Right cardiac atrium (tissue), 5 donors: ENCODE measurements at regions not wholly inside any gene's neighbourhood (a gene's known extent, or its start where the extent isn't known, plus 50 kb on each side); places are given as distances from the start of the nearest gene placed in this dataset.

ENCODE experiments used
- ATAC-seq, 2 donors: fragments of 200-7000 bp; cut with Tn5 transposase; one replicate each; pipeline versions ENCODE4 v1.8.0 to v1.9.1; 2020; ENCODE audit warnings: moderate library complexity in 2 of 2, mild to moderate bottlenecking in 1 of 2
- DNase-seq, 3 donors: peaks; one replicate each; pipeline ENCODE4 v3.0.0-alpha.2; 2020
- H3K27ac ChIP-seq: one replicate; pipeline ENCODE4 v1.5.1; 2013; ENCODE audit warnings: mild to moderate bottlenecking, low read length, control low read depth, moderate library complexity
- H3K27me3 ChIP-seq: one replicate; pipeline ENCODE4 v1.6.1; 2013; ENCODE audit not compliant: control insufficient read depth, insufficient read depth
- H3K4me1 ChIP-seq: one replicate; pipeline ENCODE4 v1.6.1; 2013; ENCODE audit warnings: low read length; ENCODE audit not compliant: control insufficient read depth, insufficient read depth
- H3K4me3 ChIP-seq: one replicate; pipeline ENCODE4 v1.5.1; 2013; ENCODE audit warnings: low read length, control low read depth
- H3K9me3 ChIP-seq: one replicate; pipeline ENCODE4 v1.6.1; 2013; ENCODE audit warnings: low read length; ENCODE audit not compliant: control insufficient read depth
- WGBS: extraction: QIAGEN DNeasy Blood & Tissue Kit; methylation state at CpG from one replicate; pipeline ENCODE4 v1.1.7; 2013; 5-methylcytosine and 5-hydroxymethylcytosine counted together
- intact Hi-C, 4 donors: fragments of 100-400 bp; cut with DNase I; formaldehyde crosslinking; loops; one replicate each; pipeline versions ENCODE4 v1.11.0 to v1.14.0; 2022 to 2023
- donor health status: healthy with polysubstance abuse.
- donor health status: DM: no; HTN: yes; CAD: no.
- donor health status: DM: no; HTN: no; CAD: no.
- donor health status: DM: no; HTN: yes; CAD: no; lungs with severe emphysema.
- donor health status: DM: yes; HTN: yes; CAD: no.

DNA sequence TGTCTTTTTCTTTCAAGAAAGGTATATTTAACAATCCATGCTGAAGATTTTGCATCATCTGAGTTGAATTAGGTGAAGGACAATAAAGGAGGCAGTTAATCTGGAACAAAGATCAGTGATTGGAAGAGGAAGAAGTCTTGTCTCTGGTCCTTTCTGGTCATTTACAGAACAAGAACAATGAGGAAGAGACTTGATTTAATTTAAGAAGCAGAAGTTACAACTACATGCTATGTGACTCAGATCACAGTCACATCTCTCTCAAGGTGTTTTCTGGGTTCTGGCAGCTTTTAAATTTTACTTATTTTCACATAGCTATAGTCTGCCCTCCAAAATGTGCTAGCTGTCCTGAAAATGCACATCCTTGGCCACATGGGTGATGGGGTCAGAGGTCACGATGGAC, 53.5 kb upstream of the DEK start:
- Histone ChIP-seq H3K9me3 (no peaks in the 10 kb centered on the region), H3K4me1 (no peaks in the 10 kb centered on the region), H3K27ac (no peak overlapping the region), H3K4me3 (no peak overlapping the region), H3K27me3 (no peaks in the 10 kb centered on the region)
- intact Hi-C loops, result no loop called here
- WGBS, result 0% methylated on average over 1 of the region's 1 CpG
- DNase-seq (no peak), ATAC-seq (no peak)

DNA sequence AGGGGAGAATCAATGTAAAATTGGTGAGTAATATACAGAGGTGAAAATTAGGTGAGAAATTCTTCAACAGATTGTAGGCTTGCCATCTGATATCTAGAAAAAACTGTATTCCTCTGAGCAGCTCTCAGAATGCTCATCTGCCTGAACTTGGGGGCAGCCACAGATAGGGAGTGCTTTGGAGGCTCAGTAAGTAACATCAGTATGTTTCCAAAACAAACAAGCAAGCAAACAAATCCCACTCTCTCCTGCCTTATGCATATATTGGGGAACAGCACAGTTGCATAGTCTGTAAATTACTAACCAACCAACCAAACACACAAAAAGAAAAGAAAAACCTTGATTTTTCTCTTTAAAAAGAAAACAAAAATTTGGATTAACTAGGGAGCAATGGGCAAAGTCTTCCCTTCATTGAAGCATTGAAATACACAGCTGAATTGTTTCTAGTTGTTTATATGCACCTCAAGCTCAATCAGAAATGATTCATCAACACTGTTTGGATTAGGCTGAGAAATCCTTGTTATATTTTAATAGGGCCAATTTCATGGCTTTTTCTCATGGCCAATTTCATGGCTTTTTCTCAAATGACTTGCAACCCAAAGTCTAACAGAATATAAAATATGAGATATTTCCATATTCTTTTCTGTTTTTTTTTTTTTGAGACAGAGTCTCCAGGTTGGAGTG, 50.1 kb upstream of the DEK start:
- DNase-seq (no peak), ATAC-seq (no peak)
- Histone ChIP-seq H3K9me3 (no peaks in the 10 kb centered on the region), H3K4me3 (no peak overlapping the region), H3K27ac (no peak overlapping the region), H3K4me1 (no peaks in the 10 kb centered on the region), H3K27me3 (no peaks in the 10 kb centered on the region)
- intact Hi-C loops, result no loop called here
